Middle frontal gyrus (tissue), 1 donor: ENCODE measurements at regions not wholly inside any gene's neighbourhood (a gene's known extent, or its start where the extent isn't known, plus 50 kb on each side); places are given as distances from the start of the nearest gene placed in this dataset.

ENCODE experiments used
- DNase-seq: peaks from one replicate; pipeline ENCODE4 v3.0.0-alpha.2; 2015; ENCODE audit warnings: low spot score; ENCODE audit errors: extremely low spot score

GRCh38 chr15:72966641-72967040, 85.6 kb upstream of the NEO1 start:
- DNase-seq = no peak

- DNase-seq = no peak
Observed at GRCh38 chr15:72965671-72966070, 86.6 kb upstream of the NEO1 start.

GRCh38 chr15:72964542-72964941, 87.7 kb upstream of the NEO1 start:
- no peak for DNase-seq

- DNase-seq = no peak
Observed at GRCh38 chr15:72964135-72964534, 88.1 kb upstream of the NEO1 start.

GRCh38 chr15:72962054-72962702, 90.1 kb upstream of the NEO1 start:
- DNase-seq = no peak

GRCh38 chr15:72961346-72961745, 90.9 kb upstream of the NEO1 start:
- DNase-seq = no peak

GRCh38 chr15:72958634-72959033, 93.6 kb upstream of the NEO1 start:
- DNase-seq = no peak

- no peak for DNase-seq
Observed at GRCh38 chr15:72953306-72953705, 99.0 kb upstream of the NEO1 start.

GRCh38 chr15:72952151-72952550, 100.1 kb upstream of the NEO1 start:
- no peak for DNase-seq

- DNase-seq = no peak
Observed at GRCh38 chr15:72948662-72949061, 103.6 kb upstream of the NEO1 start.

- no peak for DNase-seq
Observed at GRCh38 chr15:72947709-72948108, 104.6 kb upstream of the NEO1 start.

- DNase-seq = no peak
Observed at GRCh38 chr15:72944565-72944964, 107.7 kb upstream of the NEO1 start.

- DNase-seq = no peak
Observed at GRCh38 chr15:72940229-72940622, 112.0 kb upstream of the NEO1 start.

GRCh38 chr15:72939514-72940228, 112.6 kb upstream of the NEO1 start:
- no peak for DNase-seq

GRCh38 chr15:72936691-72937679, 115.3 kb upstream of the NEO1 start:
- no peak for DNase-seq

- DNase-seq = no peak
Observed at GRCh38 chr15:72936237-72936636, 116.0 kb upstream of the NEO1 start.

- no peak for DNase-seq
Observed at GRCh38 chr15:72935521-72935920, 116.7 kb upstream of the NEO1 start.

- DNase-seq = no peak
Observed at GRCh38 chr15:72934921-72935320, 117.3 kb upstream of the NEO1 start.

- no peak for DNase-seq
Observed at GRCh38 chr15:72933976-72934375, 118.3 kb upstream of the NEO1 start.

GRCh38 chr15:72932472-72932871, 119.8 kb upstream of the NEO1 start:
- no peak for DNase-seq

- DNase-seq = no peak
Observed at GRCh38 chr15:72927451-72927850, 124.8 kb upstream of the NEO1 start.

- no peak for DNase-seq
Observed at GRCh38 chr15:72925661-72926060, 126.6 kb upstream of the NEO1 start.
